OCI-LY1 (cell line): ENCODE measurements at regions not wholly inside any gene's neighbourhood (a gene's known extent, or its start where the extent isn't known, plus 50 kb on each side); places are given as distances from the start of the nearest gene placed in this dataset.

Source experiments
- H2AFZ ChIP-seq: fragments of 200-600 bp; sonication (generic), shearing (Covaris generic); 2 replicates; pipeline ENCODE4 v1.6.0; 2014; ENCODE audit warnings: antibody characterized with exemption, mild to moderate bottlenecking, low read length
- H3F3A ChIP-seq: fragments of 200-600 bp; sonication (generic), shearing (Covaris generic); 2 replicates; pipeline ENCODE4 v1.6.0; 2014; ENCODE audit warnings: mild to moderate bottlenecking, antibody characterized with exemption, low read length, moderate library complexity; ENCODE audit not compliant: insufficient read depth
- H3K27ac ChIP-seq: fragments of 200-600 bp; sonication (generic); 2 replicates; pipeline ENCODE4 v1.5.1; 2014; ENCODE audit warnings: low read length, mixed run types, mild to moderate bottlenecking, low read depth; ENCODE audit not compliant: poor library complexity, severe bottlenecking
- H3K27me3 ChIP-seq: fragments of 200-600 bp; sonication (generic); 2 replicates; pipeline ENCODE4 v1.6.0; 2014; ENCODE audit warnings: antibody characterized with exemption, mild to moderate bottlenecking, low read length, moderate library complexity; ENCODE audit not compliant: insufficient read depth
- H3K36me3 ChIP-seq: fragments of 200-600 bp; sonication (generic); 2 replicates; pipeline ENCODE4 v1.6.1; 2014; ENCODE audit warnings: mild to moderate bottlenecking, antibody characterized with exemption, low read length, moderate library complexity, mixed read lengths; ENCODE audit not compliant: insufficient read depth
- H3K4me1 ChIP-seq: fragments of 200-600 bp; sonication (generic); 2 replicates; pipeline ENCODE4 v1.5.1; 2014; ENCODE audit warnings: mild to moderate bottlenecking, low read length, moderate library complexity; ENCODE audit not compliant: insufficient read depth, severe bottlenecking
- H3K4me2 ChIP-seq: fragments of 200-600 bp; sonication (generic), shearing (Covaris generic); 2 replicates; pipeline ENCODE4 v1.6.1; 2014; ENCODE audit warnings: low read length
- H3K4me3 ChIP-seq: fragments of 200-600 bp; sonication (generic); 2 replicates; pipeline ENCODE4 v1.5.1; 2014; ENCODE audit warnings: low read length, low read depth, mild to moderate bottlenecking, mixed read lengths; ENCODE audit not compliant: poor library complexity, severe bottlenecking
- H3K79me2 ChIP-seq: fragments of 200-600 bp; shearing (Covaris generic); 2 replicates; pipeline ENCODE4 v1.6.1; 2016; ENCODE audit warnings: mixed run types, low read length, mixed read lengths; ENCODE audit not compliant: insufficient read depth
- H3K9ac ChIP-seq: fragments of 200-600 bp; sonication (generic), shearing (Covaris generic); 2 replicates; pipeline ENCODE4 v1.6.1; 2014; ENCODE audit warnings: mild to moderate bottlenecking, low read length, mixed read lengths
- H3K9me2 ChIP-seq: fragments of 200-600 bp; sonication (generic), shearing (Covaris generic); 2 replicates; pipeline ENCODE4 v1.6.1; 2014; ENCODE audit warnings: low read depth, mild to moderate bottlenecking, low read length, mixed read lengths
- H3K9me3 ChIP-seq: fragments of 200-600 bp; shearing (Covaris generic); 2 replicates; pipeline ENCODE4 v1.6.1; 2014; ENCODE audit warnings: low read length, mixed read lengths
- H4K20me1 ChIP-seq: fragments of 200-600 bp; sonication (generic), shearing (Covaris generic); 2 replicates; pipeline ENCODE4 v1.6.0; 2016; ENCODE audit warnings: mild to moderate bottlenecking, low read length; ENCODE audit not compliant: insufficient read depth
- EZH2 ChIP-seq: fragments of 200-600 bp; sonication (generic), shearing (Covaris generic); IDR thresholded peaks from 2 replicates; pipeline ENCODE4 v1.8.0; 2017; ENCODE audit warnings: borderline replicate concordance, mixed run types, mild to moderate bottlenecking, antibody characterized with exemption, low read length, moderate library complexity, mixed read lengths
- TF ChIP-seq, protein P1 (sequence below): fragments of 200-600 bp; sonication (generic), shearing (Covaris generic); IDR thresholded peaks from 2 replicates; pipeline ENCODE4 v1.5.1; 2017; ENCODE audit warnings: mild to moderate bottlenecking, antibody characterized with exemption, low read length, moderate library complexity, mixed read lengths

DNA sequence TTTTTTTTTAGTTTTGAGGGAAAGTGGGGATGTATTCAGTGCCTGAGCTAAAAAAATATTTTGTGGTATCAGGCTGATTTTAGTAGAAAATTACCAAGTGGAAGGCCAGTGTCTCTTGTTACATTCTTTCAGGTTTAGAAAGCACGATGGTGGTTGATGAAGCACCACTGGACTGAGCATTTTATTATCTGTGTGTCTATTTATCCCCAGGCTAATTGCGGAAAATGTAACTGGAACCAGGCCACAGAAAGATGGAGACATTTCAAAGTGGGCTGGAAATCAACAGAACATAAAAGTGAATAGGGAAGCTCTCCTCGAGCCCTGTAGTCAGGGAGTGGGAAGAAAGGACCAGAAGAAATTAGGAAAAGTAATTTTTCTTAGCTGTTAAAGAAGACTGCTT is 261.0 kb downstream of the STK31 start:
- Histone ChIP-seq H3K4me3 (no peak overlapping the region), H3K79me2 (no peaks in the 10 kb centered on the region), H3K9me2 (no peaks in the 10 kb centered on the region), H3K4me2 (no peak overlapping the region), H4K20me1 (no peaks in the 10 kb centered on the region), H3F3A (no peaks in the 10 kb centered on the region), H3K27ac (no peak overlapping the region), H3K9me3 (no peaks in the 10 kb centered on the region), H3K4me1 (no peaks in the 10 kb centered on the region), H3K27me3 (no peaks in the 10 kb centered on the region), H3K36me3 (no peaks in the 10 kb centered on the region), H2AFZ (no peak overlapping the region), H3K9ac (no peak overlapping the region)
- no peak for TF ChIP-seq EZH2
- TF ChIP-seq, protein P1, sequence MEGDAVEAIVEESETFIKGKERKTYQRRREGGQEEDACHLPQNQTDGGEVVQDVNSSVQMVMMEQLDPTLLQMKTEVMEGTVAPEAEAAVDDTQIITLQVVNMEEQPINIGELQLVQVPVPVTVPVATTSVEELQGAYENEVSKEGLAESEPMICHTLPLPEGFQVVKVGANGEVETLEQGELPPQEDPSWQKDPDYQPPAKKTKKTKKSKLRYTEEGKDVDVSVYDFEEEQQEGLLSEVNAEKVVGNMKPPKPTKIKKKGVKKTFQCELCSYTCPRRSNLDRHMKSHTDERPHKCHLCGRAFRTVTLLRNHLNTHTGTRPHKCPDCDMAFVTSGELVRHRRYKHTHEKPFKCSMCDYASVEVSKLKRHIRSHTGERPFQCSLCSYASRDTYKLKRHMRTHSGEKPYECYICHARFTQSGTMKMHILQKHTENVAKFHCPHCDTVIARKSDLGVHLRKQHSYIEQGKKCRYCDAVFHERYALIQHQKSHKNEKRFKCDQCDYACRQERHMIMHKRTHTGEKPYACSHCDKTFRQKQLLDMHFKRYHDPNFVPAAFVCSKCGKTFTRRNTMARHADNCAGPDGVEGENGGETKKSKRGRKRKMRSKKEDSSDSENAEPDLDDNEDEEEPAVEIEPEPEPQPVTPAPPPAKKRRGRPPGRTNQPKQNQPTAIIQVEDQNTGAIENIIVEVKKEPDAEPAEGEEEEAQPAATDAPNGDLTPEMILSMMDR: no peak

DNA sequence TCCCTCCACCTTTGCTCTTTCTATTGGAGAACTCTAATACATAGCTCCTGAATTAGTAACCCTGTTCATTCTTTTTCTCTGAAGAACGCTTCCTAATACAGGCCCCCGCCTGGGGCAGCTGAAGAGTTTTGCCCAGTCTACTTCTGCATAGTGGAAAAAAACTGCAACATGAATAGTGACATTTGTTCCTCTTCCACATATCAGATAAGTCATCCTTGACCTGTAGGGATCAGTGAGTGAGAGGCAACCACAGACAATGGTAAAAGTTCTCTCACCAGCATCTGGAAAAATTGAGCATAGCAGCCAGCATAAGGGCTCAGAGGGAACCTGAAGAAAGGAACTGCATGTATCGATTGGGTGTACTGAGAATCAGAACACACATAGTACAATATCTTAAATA is 262.0 kb downstream of the STK31 start:
- no peak overlapping the region for H3K27ac ChIP-seq
- H3F3A ChIP-seq: no peaks in the 10 kb centered on the region
- no peak overlapping the region for H3K4me3 ChIP-seq
- no peaks in the 10 kb centered on the region for H3K79me2 ChIP-seq
- H4K20me1 ChIP-seq: no peaks in the 10 kb centered on the region
- no peaks in the 10 kb centered on the region for H3K36me3 ChIP-seq
- no peak overlapping the region for H2AFZ ChIP-seq
- TF ChIP-seq EZH2: no peak
- TF ChIP-seq, protein P1: no peak
- no peaks in the 10 kb centered on the region for H3K27me3 ChIP-seq
- H3K9ac ChIP-seq: no peak overlapping the region
- no peaks in the 10 kb centered on the region for H3K4me1 ChIP-seq
- no peaks in the 10 kb centered on the region for H3K9me3 ChIP-seq
- H3K9me2 ChIP-seq: no peaks in the 10 kb centered on the region
- H3K4me2 ChIP-seq: no peak overlapping the region

DNA sequence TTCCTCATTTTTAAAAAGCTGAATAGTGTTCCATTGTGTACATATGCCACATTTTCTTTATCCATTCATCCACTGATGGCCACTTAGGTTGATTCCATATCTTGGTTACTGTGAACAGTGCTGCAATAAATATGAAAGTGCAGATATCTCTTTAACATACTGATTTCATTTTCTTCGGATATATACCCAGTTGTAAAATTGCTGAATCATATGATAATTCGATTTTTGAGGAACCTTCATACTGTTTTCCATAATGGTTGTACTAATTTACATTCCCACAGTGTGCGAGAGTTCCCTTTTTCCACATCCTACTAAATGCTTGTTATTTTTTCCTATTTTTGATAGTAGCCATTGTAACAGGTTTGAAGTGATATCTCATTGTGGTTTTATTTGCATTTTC is 263.2 kb downstream of the STK31 start:
- H4K20me1 ChIP-seq: no peaks in the 10 kb centered on the region
- no peaks in the 10 kb centered on the region for H3K79me2 ChIP-seq
- H3K27me3 ChIP-seq: no peaks in the 10 kb centered on the region
- no peaks in the 10 kb centered on the region for H3K36me3 ChIP-seq
- H3K4me1 ChIP-seq: no peaks in the 10 kb centered on the region
- no peak overlapping the region for H3K4me3 ChIP-seq
- H3K27ac ChIP-seq: no peak overlapping the region
- no peaks in the 10 kb centered on the region for H3K9me2 ChIP-seq
- TF ChIP-seq, protein P1: no peak
- TF ChIP-seq EZH2: no peak
- H2AFZ ChIP-seq: no peak overlapping the region
- H3K9ac ChIP-seq: no peak overlapping the region
- H3F3A ChIP-seq: no peaks in the 10 kb centered on the region
- H3K9me3 ChIP-seq: no peaks in the 10 kb centered on the region
- H3K4me2 ChIP-seq: no peak overlapping the region
